Panc1 (cell line): ENCODE measurements at regions not wholly inside any gene's neighbourhood (a gene's known extent, or its start where the extent isn't known, plus 50 kb on each side); places are given as distances from the start of the nearest gene placed in this dataset.

ENCODE experiments used
- CTCF ChIP-seq: fragments of 450-650 bp; IDR thresholded peaks from 2 replicates; pipeline ENCODE4 v1.5.1; 2017; ENCODE audit warnings: mild to moderate bottlenecking
- POLR2AphosphoS5 ChIP-seq: IDR thresholded peaks from 2 replicates; pipeline ENCODE4 v1.6.1; 2012; ENCODE audit warnings: mild to moderate bottlenecking, low read depth, low read length, moderate library complexity
- REST ChIP-seq, 2 experiments: IDR thresholded peaks; 2 replicates each; pipeline ENCODE4 v1.6.1; 2011 to 2012; ENCODE audit warnings: low read depth in 2 of 2, control low read depth in 1 of 2, low read length in 1 of 2, mild to moderate bottlenecking in 1 of 2, moderate library complexity in 1 of 2; ENCODE audit not compliant: insufficient read depth in 1 of 2
- TCF7L2 ChIP-seq: IDR thresholded peaks from 2 replicates; pipeline ENCODE4 v1.6.1; 2011; ENCODE audit warnings: mild to moderate bottlenecking, low read depth, low read length, inconsistent platforms

GRCh38 chr1:67921725-67922489 lies 88.6 kb upstream of the GNG12 start:
- TF ChIP-seq POLR2AphosphoS5 (no peak), CTCF (no peak), TCF7L2 (no peak), REST (IDR thresholded peaks at IDR 0.05; ENCODE audit: insufficient read depth in 1 of 2, low read depth in 2 of 2, low read length in 1 of 2) (no peak)
